Neuronal stem cell (in vitro differentiated cells): ENCODE measurements at regions not wholly inside any gene's neighbourhood (a gene's known extent, or its start where the extent isn't known, plus 50 kb on each side); places are given as distances from the start of the nearest gene placed in this dataset.

Experiments
- DNase-seq: peaks from one replicate; pipeline ENCODE4 v3.0.0-alpha.2; 2013; ENCODE audit warnings: low spot score
- H2AFZ ChIP-seq: one replicate; pipeline ENCODE4 v1.6.1; 2013; ENCODE audit warnings: mild to moderate bottlenecking, low read length, inconsistent platforms
- H2AK5ac ChIP-seq: 2 replicates; pipeline ENCODE4 v1.6.1; 2013; ENCODE audit warnings: low read depth, mild to moderate bottlenecking, inconsistent platforms, low read length, moderate library complexity, mixed read lengths
- H2BK120ac ChIP-seq: 2 replicates; pipeline ENCODE4 v1.6.1; 2013; ENCODE audit warnings: low read depth, mild to moderate bottlenecking, inconsistent platforms, low read length, moderate library complexity, mixed read lengths
- H2BK12ac ChIP-seq: one replicate; pipeline ENCODE4 v1.6.1; 2013; ENCODE audit warnings: low read length, inconsistent platforms
- H2BK15ac ChIP-seq: 2 replicates; pipeline ENCODE4 v1.6.1; 2013; ENCODE audit warnings: mild to moderate bottlenecking, low read length, inconsistent platforms, mixed read lengths
- H2BK5ac ChIP-seq: one replicate; pipeline ENCODE4 v1.6.1; 2013; ENCODE audit warnings: inconsistent platforms, mild to moderate bottlenecking, low read length, moderate library complexity
- H3K14ac ChIP-seq: one replicate; pipeline ENCODE4 v1.6.1; 2013; ENCODE audit warnings: low read length, inconsistent platforms
- H3K18ac ChIP-seq: 2 replicates; pipeline ENCODE4 v1.6.1; 2013; ENCODE audit warnings: low read length, inconsistent platforms
- H3K23ac ChIP-seq: 2 replicates; pipeline ENCODE4 v1.6.1; 2013; ENCODE audit warnings: low read depth, mild to moderate bottlenecking, mixed read lengths, low read length, inconsistent platforms; ENCODE audit not compliant: poor library complexity
- H3K27ac ChIP-seq: replicated peaks from 3 replicates; pipeline ENCODE4 v1.5.1; 2013; ENCODE audit warnings: low read length, inconsistent platforms
- H3K27me3 ChIP-seq, 3 experiments: 2 replicates each; pipeline ENCODE4 v1.6.1; 2013; ENCODE audit warnings: low read length in 3 of 3, mild to moderate bottlenecking in 2 of 3, inconsistent platforms in 1 of 3, low read depth in 1 of 3, mixed read lengths in 1 of 3, moderate library complexity in 1 of 3; ENCODE audit not compliant: control insufficient read depth in 3 of 3, insufficient read depth in 3 of 3
- H3K36me3 ChIP-seq, 2 donors: replicated peaks in 1 of 2; 2 replicates each; pipeline ENCODE4 v1.6.1; 2013; ENCODE audit warnings: low read length in 2 of 2; ENCODE audit not compliant: control insufficient read depth in 2 of 2, insufficient read depth in 2 of 2
- H3K4ac ChIP-seq: 2 replicates; pipeline ENCODE4 v1.6.1; 2013; ENCODE audit warnings: inconsistent platforms, mild to moderate bottlenecking, low read length, moderate library complexity
- H3K4me1 ChIP-seq, 2 donors: 1 replicate in 1 of 2; 2 replicates in 1 of 2; pipeline ENCODE4 v1.6.1; 2013; ENCODE audit warnings: low read length in 2 of 2, low read depth in 1 of 2; ENCODE audit not compliant: control insufficient read depth in 2 of 2, insufficient read depth in 1 of 2
- H3K4me2 ChIP-seq: one replicate; pipeline ENCODE4 v1.6.1; 2013; ENCODE audit warnings: mild to moderate bottlenecking, low read length, inconsistent platforms; ENCODE audit not compliant: insufficient read depth, poor library complexity, severe bottlenecking
- H3K4me3 ChIP-seq, 2 donors: 2 replicates each; pipeline ENCODE4 v1.5.1; 2013; ENCODE audit warnings: low read length in 2 of 2, mild to moderate bottlenecking in 2 of 2, inconsistent platforms in 1 of 2, moderate library complexity in 1 of 2
- H3K79me1 ChIP-seq: one replicate; pipeline ENCODE4 v1.6.1; 2013; ENCODE audit warnings: low read depth, mild to moderate bottlenecking, inconsistent platforms, low read length, moderate library complexity
- H3K9ac ChIP-seq: one replicate; pipeline ENCODE4 v1.6.1; 2013; ENCODE audit warnings: mild to moderate bottlenecking, low read depth, low read length, inconsistent platforms; ENCODE audit not compliant: poor library complexity
- H3K9me3 ChIP-seq, 2 donors: replicated peaks in 1 of 2; 2 replicates each; pipeline versions ENCODE3 to v1.6.1; 2013; ENCODE audit warnings: low read length in 2 of 2, mild to moderate bottlenecking in 2 of 2, inconsistent platforms in 1 of 2, low read depth in 1 of 2, mixed read lengths in 1 of 2, moderate library complexity in 1 of 2; ENCODE audit not compliant: control insufficient read depth in 2 of 2, insufficient read depth in 1 of 2
- H4K8ac ChIP-seq: one replicate; pipeline ENCODE4 v1.6.1; 2013; ENCODE audit warnings: low read depth, mild to moderate bottlenecking, inconsistent platforms, low read length, moderate library complexity
- H4K91ac ChIP-seq: one replicate; pipeline ENCODE4 v1.6.1; 2013; ENCODE audit warnings: low read length, low read depth, mild to moderate bottlenecking, inconsistent platforms; ENCODE audit not compliant: poor library complexity
- WGBS, 2 donors: extraction: QIAGEN DNeasy Blood & Tissue Kit; methylation state at CpG; one replicate each; pipeline ENCODE4 v1.1.7; 2013; ENCODE audit warnings: missing lambda C conversion rate in 2 of 2, mixed read lengths in 1 of 2; ENCODE audit not compliant: insufficient read length in 2 of 2, insufficient replicate concordance in 1 of 2; ENCODE audit errors: extremely low coverage in 2 of 2; 5-methylcytosine and 5-hydroxymethylcytosine counted together

- Histone ChIP-seq H2AK5ac (peak overlapping the region; percentile 2), H2BK12ac (no peak overlapping the region), H3K27me3 (peaks cover 0 to 2% (median 0%) of the 10 kb centered on the region in 3 experiments), H2BK15ac (peak overlapping the region; percentile 1), H3K36me3 (no peaks in the 10 kb centered on the region), H3K4me1 (peaks cover 7 to 23% of the 10 kb centered on the region in 2 donors), H3K18ac (peak overlapping the region; percentile 77), H3K27ac (no peak overlapping the region), H3K23ac (no peak overlapping the region), H3K4me2 (no peak overlapping the region), H4K91ac (peak overlapping the region; percentile 56), H2BK5ac (peak overlapping the region; percentile 69), H4K8ac (no peak overlapping the region), H3K4ac (no peak overlapping the region), H3K14ac (no peak overlapping the region), H2BK120ac (no peak overlapping the region), H3K4me3 (no peak overlapping the region), H3K79me1 (no peaks in the 10 kb centered on the region), H2AFZ (peak overlapping the region; percentile 90), H3K9ac (no peak overlapping the region), H3K9me3 (peaks cover 0 to 4% of the 10 kb centered on the region in 2 donors)
- WGBS, 2 donors = no CpG with 5 or more reads among the region's 12 CpGs
- DNase-seq = no peak
These were observed 102.5 kb downstream of the EBNA1BP2 start for GRCh38 chr1:43069461-43070050.

DNA sequence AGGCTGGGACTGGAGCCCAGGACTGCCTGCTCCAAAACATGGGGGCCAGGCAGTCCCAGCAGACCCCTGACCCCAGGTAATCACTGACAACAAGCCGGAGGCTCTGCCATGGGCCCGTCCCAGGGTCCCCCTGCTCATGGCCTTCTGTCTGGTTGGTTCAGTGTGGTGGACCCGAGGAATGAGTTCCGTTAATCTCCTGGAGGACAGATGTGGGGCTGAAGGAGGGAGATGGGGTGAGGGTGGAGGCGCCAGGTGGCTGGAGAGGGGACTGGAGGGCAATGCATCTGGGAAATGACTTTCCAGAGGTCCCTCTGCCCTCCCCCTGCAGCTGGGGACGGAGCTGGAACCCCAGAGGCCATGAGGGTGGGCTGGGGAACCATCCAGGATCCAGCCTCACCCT lies 103.2 kb downstream of the EBNA1BP2 start:
- H3K14ac ChIP-seq = no peak overlapping the region
- WGBS, 2 donors = no CpG with 5 or more reads among the region's 6 CpGs

GRCh38 chr1:43067977-43068751 lies 103.9 kb downstream of the EBNA1BP2 start:
- H3K79me1 ChIP-seq = no peaks in the 10 kb centered on the region
- peak overlapping the region; percentile 69 for H2BK5ac ChIP-seq
- H3K18ac ChIP-seq = peak overlapping the region; percentile 87
- H3K14ac ChIP-seq = no peak overlapping the region
- no peak overlapping the region for H3K9ac ChIP-seq
- peak overlapping the region; percentile 4 for H2BK12ac ChIP-seq
- H2BK120ac ChIP-seq = no peak overlapping the region
- WGBS, 2 donors = no CpG with 5 or more reads among the region's 60 CpGs
- no peak overlapping the region for H3K4me3 ChIP-seq
- H3K27me3 ChIP-seq = peaks cover 0 to 2% (median 0%) of the 10 kb centered on the region in 3 experiments
- peak overlapping the region; percentile 45 for H3K23ac ChIP-seq
- peaks cover 0 to 4% of the 10 kb centered on the region in 2 donors for H3K9me3 ChIP-seq
- peak overlapping the region; percentile 51 for H2BK15ac ChIP-seq
- H2AFZ ChIP-seq = no peak overlapping the region
- peak overlapping the region; percentile 58 for H2AK5ac ChIP-seq
- no peak overlapping the region for H4K8ac ChIP-seq
- no peak overlapping the region for H3K4me2 ChIP-seq
- H3K27ac ChIP-seq = no peak overlapping the region
- H3K4me1 ChIP-seq = peaks cover 11 to 24% of the 10 kb centered on the region in 2 donors
- no peaks in the 10 kb centered on the region for H3K36me3 ChIP-seq
- H4K91ac ChIP-seq = no peak overlapping the region
- H3K4ac ChIP-seq = no peak overlapping the region
- no peak for DNase-seq

More for the DNA sequence above, 103.2 kb downstream of the EBNA1BP2 start:
- Histone ChIP-seq H2AK5ac (peak overlapping the region; percentile 42), H3K23ac (no peak overlapping the region), H3K27ac (no peak overlapping the region), H3K4me2 (no peak overlapping the region), H3K27me3 (peaks cover 0 to 2% (median 0%) of the 10 kb centered on the region in 3 experiments), H2AFZ (peak overlapping the region; percentile 90), H2BK120ac (no peak overlapping the region), H3K4me1 (peaks cover 7 to 23% of the 10 kb centered on the region in 2 donors), H3K36me3 (no peaks in the 10 kb centered on the region), H2BK12ac (peak overlapping the region; percentile 30), H2BK5ac (peak overlapping the region; percentile 69), H2BK15ac (peak overlapping the region; percentile 51), H3K4me3 (no peak overlapping the region), H3K79me1 (no peaks in the 10 kb centered on the region), H4K8ac (no peak overlapping the region), H3K4ac (peak overlapping the region; percentile 54), H3K18ac (peak overlapping the region; percentile 1), H4K91ac (no peak overlapping the region), H3K9me3 (peaks cover 0 to 4% of the 10 kb centered on the region in 2 donors), H3K9ac (no peak overlapping the region)
- no peak for DNase-seq

GRCh38 chr1:43067233-43067745 lies 104.8 kb downstream of the EBNA1BP2 start:
- Histone ChIP-seq H2AK5ac (peak overlapping the region; percentile 58), H3K4me1 (peaks cover 13 to 31% of the 10 kb centered on the region in 2 donors), H3K9me3 (peaks cover 0 to 4% of the 10 kb centered on the region in 2 donors), H3K4me2 (no peak overlapping the region), H2AFZ (no peak overlapping the region), H3K14ac (no peak overlapping the region), H3K18ac (peak overlapping the region; percentile 61), H2BK120ac (no peak overlapping the region), H3K27me3 (peaks cover 0 to 2% (median 0%) of the 10 kb centered on the region in 3 experiments), H2BK15ac (peak overlapping the region; percentile 51), H3K27ac (no peak overlapping the region), H3K23ac (no peak overlapping the region), H3K4me3 (no peak overlapping the region), H2BK12ac (peak overlapping the region; percentile 51), H3K36me3 (no peaks in the 10 kb centered on the region), H3K4ac (no peak overlapping the region), H4K91ac (no peak overlapping the region), H2BK5ac (peak overlapping the region; percentile 27), H3K9ac (no peak overlapping the region), H3K79me1 (no peaks in the 10 kb centered on the region), H4K8ac (no peak overlapping the region)
- no CpG with 5 or more reads among the region's 6 CpGs for WGBS, 2 donors
- DNase-seq = no peak
